GM12873 (cell line): ENCODE measurements at regions not wholly inside any gene's neighbourhood (a gene's known extent, or its start where the extent isn't known, plus 50 kb on each side); places are given as distances from the start of the nearest gene placed in this dataset.

Source experiments
- CTCF ChIP-seq: IDR thresholded peaks from 2 replicates; pipeline ENCODE4 v1.5.1; 2012; ENCODE audit warnings: low read depth, mild to moderate bottlenecking, moderate library complexity, low read length, control low read depth; ENCODE audit not compliant: insufficient read depth; ENCODE audit errors: missing control alignments

GRCh38 chr9:87266697-87267096 is 231.0 kb upstream of the DAPK1 start:
- TF ChIP-seq CTCF: no peak

GRCh38 chr9:87267251-87268070 is 230.2 kb upstream of the DAPK1 start:
- no peak for TF ChIP-seq CTCF

GRCh38 chr9:87269296-87270176 is 228.1 kb upstream of the DAPK1 start:
- TF ChIP-seq CTCF: no peak

- no peak for TF ChIP-seq CTCF
Measured at GRCh38 chr9:87270221-87270847, 227.3 kb upstream of the DAPK1 start.

- TF ChIP-seq CTCF: no peak
Measured at GRCh38 chr9:87270848-87271234, 226.8 kb upstream of the DAPK1 start.

GRCh38 chr9:87271696-87272477 is 225.8 kb upstream of the DAPK1 start:
- no peak for TF ChIP-seq CTCF
